GM19238 (cell line): ENCODE measurements at regions not wholly inside any gene's neighbourhood (a gene's known extent, or its start where the extent isn't known, plus 50 kb on each side); places are given as distances from the start of the nearest gene placed in this dataset.

Source experiments
- DNase-seq: peaks from one replicate; pipeline ENCODE4 v3.0.0; 2011; ENCODE audit warnings: low spot score; ENCODE audit not compliant: insufficient read length

DNA sequence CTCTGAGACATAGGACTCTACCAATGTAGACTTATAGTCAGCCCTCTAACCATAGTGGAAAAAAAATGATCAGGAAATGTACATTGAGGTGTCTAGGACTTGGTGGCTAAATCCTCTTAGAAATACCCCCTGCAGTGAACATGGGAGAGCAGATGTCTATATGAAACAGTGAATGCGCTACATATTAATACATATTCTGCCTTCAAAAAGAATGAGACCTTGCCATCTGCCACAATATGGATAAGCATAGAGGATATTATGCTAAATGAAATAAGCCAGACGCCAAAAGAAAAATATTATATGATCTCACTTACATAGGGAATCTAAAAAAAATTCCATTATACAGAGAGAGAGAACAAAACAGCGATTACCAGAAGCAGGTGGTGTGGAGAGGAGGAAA lies 66.6 kb upstream of the HAO2 start:
- DNase-seq: no peak

DNA sequence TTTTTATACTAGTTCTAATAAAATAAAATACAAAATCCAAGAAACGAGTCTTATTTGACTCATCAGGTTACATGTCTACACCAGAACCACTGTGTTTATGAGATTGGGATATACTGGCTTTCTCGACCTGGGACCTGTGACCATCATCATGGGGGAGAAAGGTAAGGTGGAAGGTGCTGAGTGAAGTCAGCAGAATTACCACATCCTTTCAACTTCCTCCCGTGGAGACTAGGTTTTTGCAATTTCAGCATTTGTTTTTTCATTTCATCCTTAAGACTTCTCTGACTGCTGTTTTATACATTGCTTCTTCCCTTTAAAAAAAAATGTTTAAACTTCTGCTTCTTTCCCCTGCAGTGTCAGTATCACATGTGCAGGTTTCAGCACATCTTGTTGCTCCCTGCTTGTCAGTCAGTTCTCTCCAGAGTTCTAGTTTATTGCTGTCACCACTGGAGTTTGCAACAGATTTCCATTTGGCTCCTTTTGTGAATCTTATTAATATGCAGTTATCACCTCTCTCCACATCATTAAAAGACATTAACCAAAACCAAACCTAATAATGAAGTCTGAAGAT lies 60.4 kb upstream of the HAO2 start:
- DNase-seq: no peak

DNA sequence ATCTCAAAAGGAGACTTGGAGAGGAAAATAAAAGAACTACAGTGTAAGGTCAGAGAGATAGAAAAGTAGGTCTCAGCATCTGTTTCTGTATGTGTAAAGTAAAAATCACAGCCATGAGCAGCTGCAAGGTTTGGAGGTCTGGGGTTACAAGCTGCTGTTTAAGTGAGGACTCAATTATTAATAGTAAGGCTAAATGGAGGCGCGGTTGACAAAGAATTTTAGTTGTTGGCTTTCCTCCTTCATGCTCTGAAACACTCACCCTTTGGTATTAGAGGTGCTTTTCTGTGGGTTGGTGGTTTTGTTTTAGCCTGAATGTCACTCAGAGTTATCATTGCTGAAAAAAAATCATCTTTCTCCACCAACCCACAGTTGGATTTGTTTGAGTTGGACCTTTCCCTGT lies 59.8 kb upstream of the HAO2 start:
- no peak for DNase-seq

DNA sequence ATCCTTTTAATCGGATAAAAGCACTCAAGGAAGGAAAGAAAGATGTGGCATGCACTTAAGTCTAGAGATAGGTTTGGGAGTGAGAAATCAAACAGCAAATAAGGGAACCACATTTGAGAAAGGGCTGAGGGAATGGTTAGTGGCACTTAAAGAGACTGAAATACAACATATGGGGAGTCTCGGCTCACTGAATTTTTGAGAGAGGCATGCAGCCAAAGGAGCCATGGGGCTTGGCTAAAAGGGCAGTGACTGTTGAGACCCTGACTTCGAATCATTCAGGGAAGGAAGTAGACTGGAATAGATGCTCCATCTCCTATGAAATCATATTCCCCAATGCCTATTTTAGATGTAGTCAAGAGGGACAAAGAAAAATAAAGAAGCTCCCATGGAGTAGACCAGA lies 58.3 kb upstream of the HAO2 start:
- no peak for DNase-seq

DNA sequence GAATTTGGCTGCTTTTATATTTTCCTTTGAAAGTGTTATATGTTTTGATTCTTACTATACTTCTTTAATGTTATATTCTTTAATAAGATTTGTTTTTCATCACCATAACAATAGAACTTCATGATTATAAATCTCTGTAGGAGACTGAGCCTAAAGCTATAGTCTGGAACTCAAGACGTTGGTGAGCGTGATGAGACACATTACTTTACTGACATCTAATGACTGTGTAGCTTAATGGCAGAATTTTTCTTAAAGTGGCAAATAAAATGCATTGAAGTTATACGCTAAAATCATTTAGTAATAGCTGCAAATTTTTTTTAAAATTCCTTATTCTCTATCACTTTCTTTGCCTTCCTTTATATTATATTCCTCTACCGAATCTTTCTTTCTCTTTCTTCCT lies 56.1 kb upstream of the HAO2 start:
- no peak for DNase-seq

DNA sequence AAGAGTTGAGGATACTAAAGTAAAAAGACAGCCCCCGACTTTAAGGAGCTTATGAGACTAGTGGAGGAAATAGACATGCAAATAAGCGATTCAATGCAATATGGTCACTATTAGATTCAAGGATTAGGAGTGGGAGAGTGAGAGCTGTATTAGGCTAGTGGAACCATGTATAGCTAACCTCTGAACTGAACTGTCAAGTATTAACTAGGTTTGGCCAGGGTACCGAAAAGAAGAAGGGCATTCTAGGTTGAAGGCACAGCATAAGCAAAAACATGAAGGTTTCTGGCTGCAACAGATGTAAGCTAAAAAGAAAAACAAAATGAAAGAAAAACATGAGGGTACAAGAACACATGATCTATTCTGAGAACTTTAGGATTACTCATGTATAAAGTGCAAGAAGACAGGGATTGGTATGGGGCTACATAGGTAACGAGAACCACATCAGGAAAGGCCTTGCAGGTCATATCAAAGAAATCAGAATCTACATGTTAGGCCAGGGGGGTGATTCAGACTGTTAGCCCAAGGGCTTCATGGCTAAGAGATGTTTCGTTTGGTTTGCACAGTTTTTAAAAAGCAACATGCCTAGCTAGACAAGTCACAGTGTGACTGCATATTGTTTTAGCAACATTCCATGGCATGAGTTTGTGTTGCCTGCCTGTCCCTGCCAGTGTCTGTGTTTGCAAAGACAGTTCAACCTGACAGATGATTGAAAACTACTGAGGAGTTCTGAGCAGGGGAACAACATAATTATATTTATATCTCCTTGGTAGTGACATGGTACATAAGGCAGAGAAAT lies 54.4 kb upstream of the HAO2 start:
- DNase-seq: no peak

DNA sequence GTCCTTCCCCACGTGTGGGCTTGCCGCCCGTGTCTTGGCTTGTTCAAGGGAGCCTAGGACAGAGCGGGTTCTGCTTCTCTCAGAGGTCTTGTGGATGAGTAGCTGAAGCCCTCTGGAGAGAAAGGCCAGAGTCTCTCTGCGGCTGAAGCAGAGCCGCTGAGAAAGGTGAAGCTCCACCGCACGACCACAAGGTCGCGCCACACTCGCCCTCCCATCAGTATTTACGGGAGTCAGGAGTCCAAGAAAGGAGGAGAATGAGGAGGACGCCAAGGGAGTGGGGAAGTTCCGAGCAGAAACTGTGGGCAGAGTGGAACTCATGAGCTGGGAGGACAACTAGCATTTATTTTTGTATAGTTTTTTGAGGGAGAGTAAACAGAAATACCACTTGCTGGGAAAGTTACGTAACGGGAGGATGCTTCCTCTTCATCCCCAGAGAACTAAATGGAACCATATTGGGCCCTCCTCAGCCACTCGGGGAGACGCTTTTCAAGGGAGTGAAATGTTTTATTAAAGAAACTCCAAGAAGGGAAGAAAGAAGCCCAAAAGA lies 51.6 kb upstream of the HAO2 start:
- DNase-seq: no peak

DNA sequence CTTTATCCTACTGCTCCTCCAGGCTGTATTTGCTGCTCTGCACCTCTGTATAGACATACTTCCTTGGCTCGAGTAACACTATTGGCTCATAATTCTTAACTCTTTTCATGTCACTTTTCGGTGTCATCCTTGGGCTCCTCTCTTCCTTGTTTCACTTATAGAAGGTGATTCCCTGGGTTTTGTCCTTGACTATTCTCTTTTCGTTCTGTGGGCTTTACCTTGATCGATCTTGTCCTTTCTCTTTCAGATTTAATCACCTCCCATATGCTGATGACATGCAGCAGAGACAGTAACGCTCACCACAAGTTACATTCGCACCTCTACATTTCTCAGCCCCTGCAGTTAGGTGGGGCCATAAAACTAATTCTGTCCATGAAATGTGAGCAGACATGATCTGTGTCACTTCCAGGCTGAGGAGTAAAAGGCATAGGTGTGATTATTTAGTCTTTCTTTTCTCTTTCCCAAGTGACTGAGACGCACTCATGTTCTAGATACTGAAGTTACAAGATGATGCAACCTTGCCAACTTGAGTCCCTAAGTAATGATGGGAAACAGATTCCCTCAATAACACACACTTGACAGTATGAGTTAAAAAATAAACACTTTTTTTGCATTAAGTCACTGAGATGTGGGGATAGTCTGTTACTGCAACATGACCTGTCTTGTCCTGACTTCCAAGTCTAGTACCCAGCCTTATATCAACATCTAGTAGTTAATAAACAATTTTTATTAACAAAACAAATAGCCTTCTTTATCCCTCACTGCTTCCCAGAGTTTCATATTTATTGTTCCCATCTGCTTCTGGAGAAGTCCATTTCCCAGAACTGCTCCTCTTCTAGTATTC lies 49.9 kb upstream of the HAO2 start:
- DNase-seq: no peak
